Fibroblast of villous mesenchyme (primary cell): ENCODE measurements at regions not wholly inside any gene's neighbourhood (a gene's known extent, or its start where the extent isn't known, plus 50 kb on each side); places are given as distances from the start of the nearest gene placed in this dataset.

Experiments
- DNase-seq: peaks from one replicate; pipeline ENCODE4 v3.0.0-alpha.2; 2010; ENCODE audit warnings: low read depth
- H3K4me3 ChIP-seq: 2 replicates; pipeline ENCODE4 v1.5.1; 2011; ENCODE audit warnings: low read depth, mild to moderate bottlenecking, low read length
- TF ChIP-seq, protein P1 (sequence below): IDR thresholded peaks from 2 replicates; pipeline ENCODE4 v1.5.1; 2012; ENCODE audit warnings: low read depth, mild to moderate bottlenecking, low read length; ENCODE audit not compliant: insufficient read depth

DNA sequence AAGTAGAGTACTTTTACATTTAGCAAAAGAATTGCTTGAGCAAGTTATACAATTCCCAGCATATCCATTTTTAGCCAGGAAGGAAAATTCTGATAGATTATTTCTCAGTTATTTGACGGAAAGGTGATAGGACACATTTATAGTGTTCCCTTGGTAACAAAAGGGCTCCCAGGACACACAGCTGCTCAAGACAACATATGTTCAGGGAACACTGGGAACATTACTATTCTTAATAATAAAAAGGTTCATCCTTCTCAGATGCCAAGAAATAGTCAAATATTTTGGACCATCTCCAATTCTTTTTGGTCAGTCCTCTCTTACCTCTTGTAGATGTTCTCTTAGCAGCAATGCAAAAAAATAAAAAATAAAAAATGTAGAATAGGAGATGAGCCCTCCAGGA lies 66.8 kb upstream of the SMAD1 start:
- no peak for DNase-seq
- H3K4me3 ChIP-seq: no peak overlapping the region
- TF ChIP-seq, protein P1, sequence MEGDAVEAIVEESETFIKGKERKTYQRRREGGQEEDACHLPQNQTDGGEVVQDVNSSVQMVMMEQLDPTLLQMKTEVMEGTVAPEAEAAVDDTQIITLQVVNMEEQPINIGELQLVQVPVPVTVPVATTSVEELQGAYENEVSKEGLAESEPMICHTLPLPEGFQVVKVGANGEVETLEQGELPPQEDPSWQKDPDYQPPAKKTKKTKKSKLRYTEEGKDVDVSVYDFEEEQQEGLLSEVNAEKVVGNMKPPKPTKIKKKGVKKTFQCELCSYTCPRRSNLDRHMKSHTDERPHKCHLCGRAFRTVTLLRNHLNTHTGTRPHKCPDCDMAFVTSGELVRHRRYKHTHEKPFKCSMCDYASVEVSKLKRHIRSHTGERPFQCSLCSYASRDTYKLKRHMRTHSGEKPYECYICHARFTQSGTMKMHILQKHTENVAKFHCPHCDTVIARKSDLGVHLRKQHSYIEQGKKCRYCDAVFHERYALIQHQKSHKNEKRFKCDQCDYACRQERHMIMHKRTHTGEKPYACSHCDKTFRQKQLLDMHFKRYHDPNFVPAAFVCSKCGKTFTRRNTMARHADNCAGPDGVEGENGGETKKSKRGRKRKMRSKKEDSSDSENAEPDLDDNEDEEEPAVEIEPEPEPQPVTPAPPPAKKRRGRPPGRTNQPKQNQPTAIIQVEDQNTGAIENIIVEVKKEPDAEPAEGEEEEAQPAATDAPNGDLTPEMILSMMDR: no peak

DNA sequence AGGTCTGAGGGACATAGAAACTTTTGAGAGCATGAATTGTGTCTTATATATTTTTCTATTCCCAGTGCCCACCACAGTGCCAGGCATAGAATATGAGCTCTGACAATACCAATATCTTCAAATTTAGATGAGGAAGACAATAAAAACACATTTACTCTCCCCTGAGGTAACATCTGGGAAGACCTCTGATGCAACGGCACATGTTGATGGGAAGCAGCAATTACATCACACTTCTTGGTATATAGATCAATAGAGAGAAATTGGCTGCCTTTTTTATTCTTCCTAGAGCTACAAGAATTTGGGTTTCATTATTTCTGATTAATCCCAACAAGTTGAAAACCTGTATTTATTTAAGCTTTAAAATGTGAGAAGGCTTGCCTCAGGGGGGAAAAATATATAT lies 67.4 kb upstream of the SMAD1 start:
- TF ChIP-seq, protein P1: no peak
- no peak for DNase-seq

DNA sequence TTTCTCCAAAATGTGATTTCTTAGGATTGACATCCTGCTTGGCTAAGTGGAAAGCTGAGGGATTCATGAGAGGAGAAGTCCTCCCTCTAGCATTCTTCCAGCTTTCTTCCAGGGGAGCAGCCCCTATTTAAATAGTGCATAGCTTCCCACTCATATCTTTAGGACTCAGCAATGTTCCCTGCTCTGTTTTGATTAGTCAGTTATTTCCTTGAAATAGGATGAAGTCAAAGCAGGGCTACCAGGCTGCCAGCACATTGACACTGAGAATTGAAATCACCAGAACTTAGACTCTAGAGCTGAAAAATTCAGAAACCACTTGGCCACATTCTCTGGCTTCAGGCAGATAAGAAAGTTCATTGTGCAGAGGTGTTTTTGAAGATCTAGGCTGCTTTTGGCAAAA lies 74.7 kb upstream of the SMAD1 start:
- H3K4me3 ChIP-seq: no peak overlapping the region
- DNase-seq: peak; percentile 6
- TF ChIP-seq, protein P1: no peak

More for the DNA sequence above, 67.4 kb upstream of the SMAD1 start:
- H3K4me3 ChIP-seq: no peak overlapping the region

DNA sequence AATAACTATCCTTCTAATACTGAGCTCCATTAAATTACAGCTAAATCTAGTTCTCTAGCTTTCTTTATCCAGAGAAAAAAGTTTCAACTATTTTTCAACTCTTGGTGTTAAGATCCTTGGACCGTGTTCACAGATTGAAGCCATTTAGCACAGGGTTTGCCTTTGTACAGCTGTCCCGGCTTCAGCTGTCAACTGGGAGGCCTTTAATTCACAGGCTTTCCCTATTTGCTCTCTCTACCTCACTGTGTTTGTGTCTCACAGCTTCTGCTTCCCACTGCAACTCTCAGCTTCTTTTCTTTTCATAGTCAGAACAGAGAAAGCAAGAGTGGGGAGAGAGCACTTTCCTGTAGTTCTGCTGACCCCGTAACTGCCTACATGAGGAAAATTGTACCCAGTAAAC lies 76.9 kb upstream of the SMAD1 start:
- DNase-seq: no peak
- TF ChIP-seq, protein P1: no peak
- H3K4me3 ChIP-seq: no peak overlapping the region

DNA sequence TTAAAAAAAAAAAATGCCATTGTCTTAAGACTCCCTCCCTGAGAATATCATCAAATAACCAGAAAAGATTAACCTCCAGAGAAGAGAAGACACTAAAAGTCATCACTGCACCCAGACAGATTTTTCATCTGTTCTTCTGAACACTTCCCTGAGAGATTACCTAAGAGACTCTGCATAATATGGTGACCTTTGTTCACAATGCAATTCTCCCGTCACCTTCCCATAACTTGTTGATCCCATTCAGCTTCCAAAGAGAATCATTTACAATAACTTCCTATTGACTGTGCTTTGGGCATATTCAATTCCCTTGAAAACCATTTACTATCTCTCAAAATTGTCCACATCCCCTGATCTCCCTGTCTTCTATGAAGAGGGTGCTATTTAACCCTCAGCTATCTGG lies 85.1 kb upstream of the SMAD1 start:
- no peak for DNase-seq
- TF ChIP-seq, protein P1: no peak
- H3K4me3 ChIP-seq: no peak overlapping the region

DNA sequence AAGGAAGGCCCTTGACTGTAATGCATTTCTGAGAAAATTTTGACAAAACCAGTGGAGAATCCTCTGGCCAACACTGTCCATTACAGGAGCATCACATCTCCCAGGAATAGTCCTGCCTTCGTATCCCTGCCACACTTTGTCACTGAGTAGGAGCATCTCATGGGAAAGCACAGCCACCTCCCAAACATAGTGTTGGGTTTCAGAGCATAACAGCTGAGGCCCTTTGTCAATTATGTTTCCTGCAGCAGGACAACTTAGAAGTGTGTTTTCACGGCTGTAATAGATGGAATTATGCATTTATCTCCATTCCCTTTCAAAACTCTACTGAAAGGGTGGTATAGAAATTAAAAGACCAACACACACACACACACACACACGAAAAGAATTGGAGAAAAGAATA lies 91.1 kb upstream of the SMAD1 start:
- DNase-seq: no peak
- H3K4me3 ChIP-seq: no peak overlapping the region
- TF ChIP-seq, protein P1: no peak

DNA sequence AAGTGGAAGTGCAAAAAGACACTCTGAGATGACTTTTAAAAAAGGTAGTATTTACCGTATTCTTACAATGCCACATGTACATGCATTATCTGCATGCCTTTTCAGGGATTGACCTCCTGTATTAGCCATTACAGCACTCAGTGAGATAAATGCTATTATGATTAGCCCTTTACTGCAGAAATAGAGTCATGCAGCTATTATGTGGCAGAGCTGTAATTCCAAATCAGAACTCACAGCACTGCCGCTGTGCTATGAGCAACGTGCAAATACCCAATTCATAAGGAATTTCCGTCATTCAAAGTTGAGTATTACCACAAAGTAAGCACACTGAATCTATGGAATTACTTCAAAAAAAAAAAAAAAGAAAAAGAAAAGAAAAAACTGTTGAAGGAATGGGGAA lies 92.1 kb upstream of the SMAD1 start:
- no peak for DNase-seq
- TF ChIP-seq, protein P1: no peak
- H3K4me3 ChIP-seq: no peak overlapping the region
